Mammary epithelial cell (primary cell): ENCODE measurements at regions not wholly inside any gene's neighbourhood (a gene's known extent, or its start where the extent isn't known, plus 50 kb on each side); places are given as distances from the start of the nearest gene placed in this dataset.

ENCODE experiments used
- CTCF ChIP-seq, 2 donors: IDR thresholded peaks in 1 of 2; conservative IDR thresholded peaks in 1 of 2; 2 replicates each; pipeline ENCODE4 v1.5.1; 2011 to 2012; ENCODE audit warnings: inconsistent platforms in 2 of 2, low read length in 2 of 2, mild to moderate bottlenecking in 2 of 2, control low read depth in 1 of 2, low read depth in 1 of 2; ENCODE audit not compliant: insufficient read depth in 1 of 2; ENCODE audit errors: extremely low read depth in 1 of 2
- EZH2 ChIP-seq: IDR thresholded peaks from 2 replicates; pipeline ENCODE4 v1.6.1; 2012; ENCODE audit warnings: low read length, inconsistent platforms, borderline replicate concordance

- TF ChIP-seq CTCF (conservative IDR thresholded peaks at IDR 0.05 in 1 of 2, IDR thresholded peaks at IDR 0.05 in 1 of 2; ENCODE audit: extremely low read depth in 1 of 2, insufficient read depth in 1 of 2, low read depth in 1 of 2, low read length in 2 of 2) (no peak), EZH2 (no peak)
These were observed 103.3 kb downstream of the METTL4 start for GRCh38 chr18:2468051-2468450.
